Nephron progenitor cell (in vitro differentiated cells): ENCODE measurements at regions not wholly inside any gene's neighbourhood (a gene's known extent, or its start where the extent isn't known, plus 50 kb on each side); places are given as distances from the start of the nearest gene placed in this dataset.

ENCODE experiments used
- DNase-seq: peaks from one replicate; pipeline ENCODE4 v3.0.0; 2021
- H3K27ac Mint-ChIP-seq: 2 replicates; pipeline ENCODE4 v1.8.0; 2021; ENCODE audit warnings: mild to moderate bottlenecking, moderate library complexity, mixed read lengths
- H3K27me3 Mint-ChIP-seq: 2 replicates; pipeline ENCODE4 v1.8.0; 2021; ENCODE audit warnings: mild to moderate bottlenecking, low read depth, mixed read lengths; ENCODE audit not compliant: poor library complexity
- H3K36me3 Mint-ChIP-seq: 2 replicates; pipeline ENCODE4 v1.8.0; 2021; ENCODE audit warnings: low read depth, mixed read lengths
- H3K4me1 Mint-ChIP-seq: 2 replicates; pipeline ENCODE4 v1.8.0; 2021; ENCODE audit warnings: mixed read lengths
- H3K4me3 Mint-ChIP-seq: 2 replicates; pipeline ENCODE4 v1.8.0; 2021; ENCODE audit warnings: mild to moderate bottlenecking, moderate library complexity, mixed read lengths
- H3K9me3 Mint-ChIP-seq: 2 replicates; pipeline ENCODE4 v1.8.0; 2021; ENCODE audit warnings: mild to moderate bottlenecking, moderate library complexity, mixed read lengths
- CTCF ChIP-seq: fragments of 200-600 bp; sonication (generic); IDR thresholded peaks from 2 replicates; pipeline ENCODE4 v1.5.0; 2021; ENCODE audit warnings: antibody characterized with exemption

- no peak overlapping the region for H3K4me3 Mint-ChIP-seq
- H3K9me3 Mint-ChIP-seq = peaks cover 4% of the 10 kb centered on the region
- no peak for TF ChIP-seq CTCF
- no peak overlapping the region for H3K27ac Mint-ChIP-seq
- peaks cover 18% of the 10 kb centered on the region for H3K4me1 Mint-ChIP-seq
- no peak for DNase-seq
- H3K27me3 Mint-ChIP-seq = peaks cover 31% of the 10 kb centered on the region
- no peaks in the 10 kb centered on the region for H3K36me3 Mint-ChIP-seq
These were observed 81.7 kb upstream of the MPP7 start for GRCh38 chr10:28384557-28384956.

GRCh38 chr10:28385748-28386502, 83.1 kb upstream of the MPP7 start:
- TF ChIP-seq CTCF = no peak
- Mint-ChIP-seq H3K36me3 (peaks cover 4% of the 10 kb centered on the region), H3K27ac (peak overlapping the region; percentile 37), H3K4me1 (peaks cover 18% of the 10 kb centered on the region), H3K27me3 (peaks cover 25% of the 10 kb centered on the region), H3K9me3 (peaks cover 7% of the 10 kb centered on the region), H3K4me3 (no peak overlapping the region)
- DNase-seq = no peak

GRCh38 chr10:28386503-28386868, 83.6 kb upstream of the MPP7 start:
- H3K27me3 Mint-ChIP-seq = peaks cover 23% of the 10 kb centered on the region
- H3K4me3 Mint-ChIP-seq = no peak overlapping the region
- H3K36me3 Mint-ChIP-seq = peaks cover 4% of the 10 kb centered on the region
- H3K9me3 Mint-ChIP-seq = peaks cover 13% of the 10 kb centered on the region
- no peak for TF ChIP-seq CTCF
- peaks cover 18% of the 10 kb centered on the region for H3K4me1 Mint-ChIP-seq
- H3K27ac Mint-ChIP-seq = peak overlapping the region; percentile 37
- DNase-seq = no peak

- peaks cover 13% of the 10 kb centered on the region for H3K9me3 Mint-ChIP-seq
- H3K4me1 Mint-ChIP-seq = peaks cover 13% of the 10 kb centered on the region
- no peak for TF ChIP-seq CTCF
- no peak overlapping the region for H3K27ac Mint-ChIP-seq
- H3K36me3 Mint-ChIP-seq = peaks cover 4% of the 10 kb centered on the region
- H3K4me3 Mint-ChIP-seq = no peak overlapping the region
- no peak for DNase-seq
- H3K27me3 Mint-ChIP-seq = peaks cover 27% of the 10 kb centered on the region
These were observed 84.3 kb upstream of the MPP7 start for GRCh38 chr10:28387140-28387539.

- TF ChIP-seq CTCF = no peak
- Mint-ChIP-seq H3K9me3 (peaks cover 13% of the 10 kb centered on the region), H3K27me3 (peaks cover 15% of the 10 kb centered on the region), H3K27ac (no peak overlapping the region), H3K4me3 (no peak overlapping the region), H3K36me3 (peaks cover 4% of the 10 kb centered on the region), H3K4me1 (peaks cover 12% of the 10 kb centered on the region)
- no peak for DNase-seq
These were observed 88.4 kb upstream of the MPP7 start for GRCh38 chr10:28391283-28391682.

GRCh38 chr10:28393956-28394568, 91.2 kb upstream of the MPP7 start:
- H3K36me3 Mint-ChIP-seq = peaks cover 4% of the 10 kb centered on the region
- peaks cover 5% of the 10 kb centered on the region for H3K4me1 Mint-ChIP-seq
- no peak overlapping the region for H3K4me3 Mint-ChIP-seq
- peak; percentile 74 for DNase-seq
- H3K9me3 Mint-ChIP-seq = peaks cover 9% of the 10 kb centered on the region
- H3K27ac Mint-ChIP-seq = no peak overlapping the region
- peak; percentile 92 for TF ChIP-seq CTCF
- H3K27me3 Mint-ChIP-seq = peaks cover 5% of the 10 kb centered on the region
